GM06990 (cell line): ENCODE measurements at regions not wholly inside any gene's neighbourhood (a gene's known extent, or its start where the extent isn't known, plus 50 kb on each side); places are given as distances from the start of the nearest gene placed in this dataset.
"Not testable (repeated sequence)": the region's sequence is repeated elsewhere in the genome, so short reads cannot be mapped to it uniquely, and the experiment has no call there.

Experiments
- DNase-seq: peaks from one replicate; pipeline ENCODE4 v3.0.0-alpha.2; 2011; ENCODE audit not compliant: insufficient read length; ENCODE audit errors: extremely low read depth
- H3K27me3 ChIP-seq: replicated peaks from 2 replicates; pipeline ENCODE4 v1.6.0; 2011; ENCODE audit warnings: low read length; ENCODE audit not compliant: control insufficient read depth, insufficient read depth
- H3K36me3 ChIP-seq: 2 replicates; pipeline ENCODE4 v1.5.1; 2011; ENCODE audit warnings: low read length; ENCODE audit not compliant: control insufficient read depth, insufficient read depth
- H3K4me3 ChIP-seq: replicated peaks from 2 replicates; pipeline ENCODE4 v1.5.1; 2011; ENCODE audit warnings: low read depth, mild to moderate bottlenecking, control low read depth, low read length
- TF ChIP-seq, protein P1 (sequence below): IDR thresholded peaks from 2 replicates; pipeline ENCODE4 v1.5.1; 2011; ENCODE audit warnings: low read length, control low read depth, mild to moderate bottlenecking, inconsistent platforms; ENCODE audit not compliant: insufficient read depth, poor library complexity, severe bottlenecking

DNA sequence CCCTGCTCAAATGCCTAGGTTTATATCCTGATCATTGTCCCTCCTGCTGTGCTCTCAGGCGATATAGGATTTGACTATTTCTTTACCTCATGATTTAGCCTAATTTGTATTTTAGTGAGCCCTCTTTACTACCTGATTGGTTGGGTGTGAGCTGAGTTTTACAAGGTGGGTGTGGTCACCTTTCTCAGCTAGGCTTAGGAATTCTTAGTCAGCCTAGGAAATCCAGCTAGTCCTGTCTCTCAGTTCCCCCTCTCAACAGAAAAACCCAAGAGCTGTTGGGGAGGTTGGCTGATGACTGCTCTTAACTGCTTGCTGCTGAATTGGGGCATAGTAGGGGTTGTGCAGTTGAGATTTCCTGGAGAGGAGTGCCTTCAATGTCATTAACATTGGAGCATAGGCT, 100.5 kb upstream of the AADAT start:
- no peak for DNase-seq
- TF ChIP-seq, protein P1, sequence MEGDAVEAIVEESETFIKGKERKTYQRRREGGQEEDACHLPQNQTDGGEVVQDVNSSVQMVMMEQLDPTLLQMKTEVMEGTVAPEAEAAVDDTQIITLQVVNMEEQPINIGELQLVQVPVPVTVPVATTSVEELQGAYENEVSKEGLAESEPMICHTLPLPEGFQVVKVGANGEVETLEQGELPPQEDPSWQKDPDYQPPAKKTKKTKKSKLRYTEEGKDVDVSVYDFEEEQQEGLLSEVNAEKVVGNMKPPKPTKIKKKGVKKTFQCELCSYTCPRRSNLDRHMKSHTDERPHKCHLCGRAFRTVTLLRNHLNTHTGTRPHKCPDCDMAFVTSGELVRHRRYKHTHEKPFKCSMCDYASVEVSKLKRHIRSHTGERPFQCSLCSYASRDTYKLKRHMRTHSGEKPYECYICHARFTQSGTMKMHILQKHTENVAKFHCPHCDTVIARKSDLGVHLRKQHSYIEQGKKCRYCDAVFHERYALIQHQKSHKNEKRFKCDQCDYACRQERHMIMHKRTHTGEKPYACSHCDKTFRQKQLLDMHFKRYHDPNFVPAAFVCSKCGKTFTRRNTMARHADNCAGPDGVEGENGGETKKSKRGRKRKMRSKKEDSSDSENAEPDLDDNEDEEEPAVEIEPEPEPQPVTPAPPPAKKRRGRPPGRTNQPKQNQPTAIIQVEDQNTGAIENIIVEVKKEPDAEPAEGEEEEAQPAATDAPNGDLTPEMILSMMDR: no peak
- H3K27me3 ChIP-seq: no peaks in the 10 kb centered on the region
- H3K36me3 ChIP-seq: no peaks in the 10 kb centered on the region
- H3K4me3 ChIP-seq: no peak overlapping the region

DNA sequence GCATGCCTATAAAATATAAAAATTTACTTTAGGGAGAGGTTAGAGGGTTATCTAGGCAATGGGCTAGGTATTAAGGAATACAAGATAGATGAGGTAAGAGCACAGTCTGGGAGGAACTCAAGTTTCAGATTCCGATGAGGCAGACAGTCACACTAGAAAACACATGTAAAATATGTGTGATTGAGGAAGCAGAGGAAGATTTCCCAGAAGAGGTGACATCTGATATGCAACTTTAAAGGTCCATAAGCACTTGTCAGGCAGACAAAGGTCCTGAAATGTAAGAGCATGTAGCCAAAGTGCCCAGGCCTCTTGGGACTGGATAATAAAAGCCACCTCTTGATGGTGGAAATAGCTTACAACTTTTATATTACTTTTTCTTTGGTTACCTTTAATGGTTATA, 81.1 kb upstream of the AADAT start:
- TF ChIP-seq, protein P1: no peak
- H3K4me3 ChIP-seq: no peak overlapping the region
- H3K36me3 ChIP-seq: no peaks in the 10 kb centered on the region
- no peak for DNase-seq
- H3K27me3 ChIP-seq: no peaks in the 10 kb centered on the region

DNA sequence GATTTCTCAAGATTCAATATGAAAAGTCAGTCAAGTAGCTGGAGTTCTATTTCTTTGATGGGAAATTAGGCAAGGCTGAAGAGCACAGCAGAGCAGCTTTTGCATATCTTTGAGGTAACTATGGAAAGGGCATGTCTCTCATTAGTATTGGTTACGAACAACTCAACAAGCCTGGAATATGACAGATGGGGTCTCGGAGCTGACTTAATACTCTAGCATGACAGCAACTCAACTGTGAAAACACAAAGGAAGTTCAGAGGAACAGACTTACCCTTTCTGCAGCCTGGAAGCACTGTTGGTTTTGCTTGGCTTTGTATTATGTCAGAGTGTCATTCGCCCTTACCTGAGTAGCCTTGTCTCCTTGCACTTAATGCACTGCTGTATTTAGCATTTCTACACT, 79.9 kb upstream of the AADAT start:
- no peak for DNase-seq
- H3K27me3 ChIP-seq: no peaks in the 10 kb centered on the region
- no peak overlapping the region for H3K4me3 ChIP-seq
- no peaks in the 10 kb centered on the region for H3K36me3 ChIP-seq
- TF ChIP-seq, protein P1: no peak

DNA sequence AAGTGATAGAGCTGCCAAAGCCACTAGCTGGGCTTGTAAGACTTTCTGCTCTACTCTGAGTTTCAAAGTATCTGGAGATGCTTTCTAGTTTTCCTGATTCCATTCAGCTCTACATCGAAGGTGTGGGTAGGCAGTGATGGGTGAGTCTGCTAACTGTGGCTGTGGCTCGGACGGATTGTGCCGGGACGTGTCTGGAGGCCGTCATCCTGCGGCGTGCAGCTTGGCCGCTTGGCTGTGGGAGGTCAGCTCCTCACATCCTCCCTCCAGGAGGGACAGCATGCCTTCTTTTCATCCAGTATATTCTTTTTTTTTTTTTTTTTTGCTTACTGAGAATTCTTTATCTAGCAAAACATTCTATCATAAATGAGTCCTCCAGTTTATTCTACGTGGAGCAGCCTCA, 77.9 kb upstream of the AADAT start:
- no peaks in the 10 kb centered on the region for H3K36me3 ChIP-seq
- DNase-seq: no peak
- H3K4me3 ChIP-seq: no peak overlapping the region
- TF ChIP-seq, protein P1: no peak
- H3K27me3 ChIP-seq: no peaks in the 10 kb centered on the region

DNA sequence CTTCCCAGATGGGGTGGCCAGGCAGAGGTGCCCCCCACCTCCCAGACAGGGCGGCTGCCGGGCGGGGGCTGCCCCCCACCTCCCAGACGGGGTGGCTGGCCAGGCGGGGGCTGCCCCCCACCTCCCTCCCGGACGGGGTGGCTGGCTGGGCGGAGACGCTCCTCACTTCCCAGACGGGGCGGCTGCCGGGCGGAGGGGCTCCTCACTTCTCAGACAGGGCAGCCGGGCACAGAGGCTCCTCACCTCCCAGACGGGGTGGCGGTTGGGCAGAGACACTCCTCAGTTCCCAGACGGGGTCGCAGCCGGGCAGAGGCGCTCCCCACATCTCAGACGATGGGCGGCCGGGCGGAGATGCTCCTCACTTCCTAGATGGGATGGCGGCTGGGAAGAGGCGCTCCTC, 76.4 kb upstream of the AADAT start:
- not testable (repeated sequence) for H3K36me3 ChIP-seq, DNase-seq, H3K4me3 ChIP-seq, H3K27me3 ChIP-seq

DNA sequence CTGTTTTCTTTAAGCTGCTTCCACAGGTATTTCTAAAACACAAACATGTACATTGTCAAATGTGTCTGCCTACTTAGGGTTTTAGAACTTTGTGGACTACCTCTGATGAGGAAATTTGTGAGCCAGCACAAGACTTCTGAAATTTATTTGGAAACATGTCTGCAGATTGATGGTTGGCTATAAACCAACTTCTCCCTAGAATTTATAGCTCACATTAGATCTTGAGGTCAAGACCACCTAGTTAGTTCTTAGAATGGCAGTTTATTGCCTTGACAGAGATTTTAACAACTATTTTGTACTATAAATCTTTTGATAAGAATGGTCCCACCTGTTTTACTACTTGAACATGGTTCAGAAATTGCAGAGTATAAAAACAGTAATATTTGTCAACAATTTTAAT, 72.7 kb upstream of the AADAT start:
- no peaks in the 10 kb centered on the region for H3K36me3 ChIP-seq
- no peak overlapping the region for H3K4me3 ChIP-seq
- no peak for DNase-seq
- no peaks in the 10 kb centered on the region for H3K27me3 ChIP-seq
- TF ChIP-seq, protein P1: no peak

DNA sequence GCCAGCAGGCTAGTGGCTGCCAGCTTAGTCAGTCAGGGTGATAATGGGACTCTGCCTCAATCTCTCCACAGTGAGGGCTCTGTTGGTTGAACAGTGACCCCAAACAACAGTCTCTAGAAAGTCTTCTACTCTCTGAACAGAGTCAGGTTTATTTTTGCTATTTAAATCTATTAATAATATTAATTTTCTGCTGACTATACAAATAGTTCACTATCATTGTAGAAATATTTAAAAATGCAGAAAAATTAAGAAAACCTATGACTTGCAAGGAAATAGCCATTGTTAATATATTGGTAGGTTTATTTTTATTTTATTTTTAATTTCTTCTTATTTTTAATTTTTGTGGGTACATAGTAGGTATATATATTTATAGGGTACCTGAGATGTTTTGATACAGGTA, 67.9 kb upstream of the AADAT start:
- Histone ChIP-seq H3K27me3 (no peaks in the 10 kb centered on the region), H3K36me3 (no peaks in the 10 kb centered on the region), H3K4me3 (no peak overlapping the region)
- TF ChIP-seq, protein P1: no peak
- DNase-seq: no peak
